GM23248 (cell line): ENCODE measurements at regions not wholly inside any gene's neighbourhood (a gene's known extent, or its start where the extent isn't known, plus 50 kb on each side); places are given as distances from the start of the nearest gene placed in this dataset.

Source experiments
- EZH2 ChIP-seq: fragments of 200-600 bp; sonication (generic); IDR thresholded peaks from 2 replicates; pipeline ENCODE4 v1.6.1; 2018; ENCODE audit warnings: antibody characterized with exemption, mild to moderate bottlenecking; ENCODE audit not compliant: insufficient read depth, poor library complexity, severe bottlenecking
- EZH2phosphoT487 ChIP-seq: fragments of 200-600 bp; sonication (generic); IDR thresholded peaks from 2 replicates; pipeline ENCODE4 v1.6.1; 2018; ENCODE audit warnings: antibody characterized with exemption, moderate library complexity, mild to moderate bottlenecking, low read depth; ENCODE audit not compliant: insufficient read depth

DNA sequence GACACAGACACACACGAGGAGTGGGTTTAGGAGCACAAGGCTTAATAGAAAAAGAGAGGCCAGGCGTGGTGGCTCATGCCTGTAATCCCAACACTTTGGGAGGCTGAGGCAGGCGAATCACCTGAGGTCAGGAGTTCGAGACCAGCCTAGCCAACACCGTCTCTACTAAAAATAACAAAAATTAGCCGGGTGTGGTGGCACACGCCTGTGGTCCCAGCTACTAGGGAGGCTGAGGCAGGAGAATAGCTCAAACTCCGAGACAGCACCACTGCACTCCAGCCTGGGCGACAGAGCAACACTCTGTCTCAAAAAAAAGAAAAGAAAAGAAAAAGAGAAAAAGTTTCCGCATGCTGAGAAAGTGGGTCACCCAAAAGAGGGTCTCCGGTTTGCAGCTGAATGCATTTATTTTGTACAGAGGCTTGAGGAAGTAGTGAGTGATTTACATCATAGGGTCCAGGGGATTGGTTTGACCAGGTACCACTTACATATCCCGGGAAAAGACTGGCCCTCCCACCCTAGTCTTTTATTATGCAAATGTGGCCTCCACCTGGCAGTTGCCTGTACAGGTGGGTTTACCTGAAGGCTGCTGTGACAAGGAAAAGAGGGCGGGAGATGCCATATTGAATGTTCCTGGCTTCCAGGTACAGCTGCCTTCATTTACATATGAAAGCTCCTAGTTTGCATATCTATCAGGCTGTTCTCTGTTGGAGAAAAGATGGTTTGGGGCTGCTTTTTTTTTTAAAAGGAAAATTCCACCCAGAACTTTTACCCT is 366.2 kb upstream of the GRAMD2B start:
- TF ChIP-seq EZH2phosphoT487 (no peak), EZH2 (no peak)
